ENCODE measurements at regions not wholly inside any gene's neighbourhood (a gene's known extent, or its start where the extent isn't known, plus 50 kb on each side); places are given as distances from the start of the nearest gene placed in this dataset.

DNA sequence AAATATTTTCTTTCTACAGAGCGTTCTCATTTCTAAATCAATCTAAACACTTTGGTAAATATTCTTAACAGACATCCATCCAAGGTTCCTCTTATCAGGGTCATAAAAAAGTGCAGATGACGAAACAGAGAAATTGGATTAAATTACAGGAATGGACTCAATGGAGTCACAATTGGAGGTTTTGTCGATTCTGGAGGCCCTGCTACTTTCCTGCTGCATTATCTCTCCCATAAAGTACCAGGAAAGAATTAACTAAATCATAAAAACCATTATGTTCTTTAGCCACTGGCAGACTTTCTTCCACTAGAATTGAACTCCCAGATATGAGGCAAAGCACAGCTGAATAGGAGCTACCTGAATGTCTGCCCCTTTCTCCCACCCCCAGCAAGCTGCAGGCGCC, 610.6 kb downstream of the HDGFL1 start:
- H3K9ac ChIP-seq (replicated peaks; ENCODE audit: extremely low read depth, insufficient read depth, low read length), result no peak overlapping the region
- dilution Hi-C loops (cut with MboI; ENCODE audit: extremely low pct_ligation_motif_present, low sequenced_read_pairs) (no loop called here), intact Hi-C loops (cut with micrococcal nuclease) (no loop called here)
- ChIA-PET CTCF (no interaction called here), POLR2A (no interaction called here)
- H3K79me2 ChIP-seq (ENCODE audit: control insufficient read depth, insufficient read depth, low read length), result no peaks in the 10 kb centered on the region
- FAIRE-seq (no peak), DNase-seq (ENCODE audit: low read depth, low spot score) (no peak)
- H3K9me1 ChIP-seq (replicated peaks; ENCODE audit: control insufficient read depth, extremely low read depth, insufficient read depth, low read length), result no peaks in the 10 kb centered on the region
- H3K9me3 ChIP-seq (replicated peaks; ENCODE audit: control insufficient read depth, insufficient read depth, low read length), result no peaks in the 10 kb centered on the region
- no peak overlapping the region for H2AFZ ChIP-seq (ENCODE audit: low read depth, low read length)
- no peak overlapping the region for H3K27ac ChIP-seq (ENCODE audit: insufficient read depth, low read depth, low read length)
- no peaks in the 10 kb centered on the region for H3K4me1 ChIP-seq (ENCODE audit: control insufficient read depth, extremely low read depth, insufficient read depth, low read length)
- H3K4me2 ChIP-seq (ENCODE audit: insufficient read depth, low read length), result no peak overlapping the region
- no peaks in the 10 kb centered on the region for H3K36me3 ChIP-seq (ENCODE audit: control insufficient read depth in 2 of 2, extremely low read depth in 1 of 2, insufficient read depth in 2 of 2, low read length in 2 of 2)
- no peak for TF ChIP-seq MYC (IDR thresholded peaks at IDR 0.05; ENCODE audit: low read depth, low read length)
- TF ChIP-seq, protein P1, sequence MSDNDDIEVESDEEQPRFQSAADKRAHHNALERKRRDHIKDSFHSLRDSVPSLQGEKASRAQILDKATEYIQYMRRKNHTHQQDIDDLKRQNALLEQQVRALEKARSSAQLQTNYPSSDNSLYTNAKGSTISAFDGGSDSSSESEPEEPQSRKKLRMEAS (IDR thresholded peaks at IDR 0.05; ENCODE audit: insufficient read depth, insufficient read length), result no peak
- no TSS peak for BruUV-seq (replicated peaks)
- H3K4me3 ChIP-seq (replicated peaks in 1 of 3; ENCODE audit: insufficient read depth in 1 of 3, low read depth in 1 of 3, low read length in 3 of 3), result no peak overlapping the region
- no peaks in the 10 kb centered on the region for H3K27me3 ChIP-seq (ENCODE audit: control insufficient read depth in 2 of 2, insufficient read depth in 2 of 2, low read length in 2 of 2)
- no peaks in the 10 kb centered on the region for H4K20me1 ChIP-seq (replicated peaks; ENCODE audit: control insufficient read depth, extremely low read depth, insufficient read depth, low read length)

DNA sequence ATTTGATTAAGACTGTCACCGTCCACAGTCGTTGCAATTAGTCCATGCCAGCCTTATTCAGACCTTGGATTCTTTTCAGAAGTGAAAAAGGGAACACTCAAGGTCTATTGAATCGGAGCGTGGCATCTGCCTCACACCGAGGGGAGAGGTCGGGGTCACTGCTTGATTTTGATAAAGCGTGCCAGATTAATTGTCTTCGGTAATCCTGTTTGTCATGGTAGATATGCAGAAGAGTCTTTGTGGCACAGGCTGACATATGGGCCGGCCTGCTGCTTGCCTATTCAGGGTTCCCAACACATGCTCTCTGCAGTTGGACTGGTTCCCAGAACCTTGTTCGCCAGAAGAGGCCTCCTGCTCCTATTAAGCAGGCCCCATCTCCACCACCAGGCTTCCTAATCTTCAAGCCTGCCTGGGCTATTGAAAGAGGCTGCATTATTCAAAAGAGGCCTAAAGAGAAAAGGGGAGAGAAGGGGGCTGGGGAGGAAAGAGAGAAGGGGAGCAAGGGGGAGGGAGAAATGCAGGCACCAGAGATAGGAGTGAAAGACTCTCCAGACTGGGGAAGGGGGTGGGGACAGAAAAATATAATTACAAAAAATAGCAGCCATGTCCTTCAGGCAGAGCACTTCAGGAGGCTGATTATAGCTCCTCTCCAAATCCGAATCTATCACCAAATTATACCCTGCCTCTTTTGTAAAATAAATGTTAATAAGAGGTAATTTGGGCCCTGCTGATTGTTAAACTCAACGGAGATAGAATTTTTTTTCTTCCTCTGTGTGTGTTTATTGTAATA, 611.3 kb downstream of the HDGFL1 start:
- no peaks in the 10 kb centered on the region for H3K27me3 ChIP-seq (ENCODE audit: control insufficient read depth in 2 of 2, insufficient read depth in 2 of 2, low read length in 2 of 2)
- POLR2A ChIA-PET, result no interaction called here
- H3K4me1 ChIP-seq (ENCODE audit: control insufficient read depth, extremely low read depth, insufficient read depth, low read length), result no peaks in the 10 kb centered on the region
- no TSS peak for BruUV-seq (replicated peaks)
- no peak for TF ChIP-seq EZH2 (IDR thresholded peaks at IDR 0.05; ENCODE audit: borderline replicate concordance, low read depth, low read length, severe bottlenecking)
- TF ChIP-seq GATA2 (IDR thresholded peaks at IDR 0.05; ENCODE audit: insufficient read depth, insufficient read length, low read depth, low read length), result no peak
- TF ChIP-seq JUN (IDR thresholded peaks at IDR 0.05; ENCODE audit: borderline replicate concordance, insufficient read depth, insufficient read length, low read depth), result no peak
- TF ChIP-seq POLR2A (IDR thresholded peaks at IDR 0.05; ENCODE audit: low read depth, low read length), result no peak
- no peak overlapping the region for H2AFZ ChIP-seq (ENCODE audit: low read depth, low read length)
- FAIRE-seq (no peak), DNase-seq (ENCODE audit: low read depth, low spot score) (no peak)
- intact Hi-C loops (cut with micrococcal nuclease) (no loop called here), dilution Hi-C loops (cut with MboI; ENCODE audit: extremely low pct_ligation_motif_present, low sequenced_read_pairs) (no loop called here)
- H3K9me3 ChIP-seq (replicated peaks; ENCODE audit: control insufficient read depth, insufficient read depth, low read length), result no peaks in the 10 kb centered on the region
- no peaks in the 10 kb centered on the region for H3K9me1 ChIP-seq (replicated peaks; ENCODE audit: control insufficient read depth, extremely low read depth, insufficient read depth, low read length)
- H3K79me2 ChIP-seq (ENCODE audit: control insufficient read depth, insufficient read depth, low read length), result no peaks in the 10 kb centered on the region
- H3K36me3 ChIP-seq (ENCODE audit: control insufficient read depth in 2 of 2, extremely low read depth in 1 of 2, insufficient read depth in 2 of 2, low read length in 2 of 2), result no peaks in the 10 kb centered on the region
- CTCF ChIA-PET, result no interaction called here
- no peak overlapping the region for H3K4me2 ChIP-seq (ENCODE audit: insufficient read depth, low read length)
- no peaks in the 10 kb centered on the region for H4K20me1 ChIP-seq (replicated peaks; ENCODE audit: control insufficient read depth, extremely low read depth, insufficient read depth, low read length)
- H3K27ac ChIP-seq (ENCODE audit: insufficient read depth, low read depth, low read length), result no peak overlapping the region
- H3K4me3 ChIP-seq (replicated peaks in 1 of 3; ENCODE audit: insufficient read depth in 1 of 3, low read depth in 1 of 3, low read length in 3 of 3), result no peak overlapping the region
- no peak overlapping the region for H3K9ac ChIP-seq (replicated peaks; ENCODE audit: extremely low read depth, insufficient read depth, low read length)
